A549 (cell line): ENCODE measurements at regions not wholly inside any gene's neighbourhood (a gene's known extent, or its start where the extent isn't known, plus 50 kb on each side); places are given as distances from the start of the nearest gene placed in this dataset.

ENCODE experiments used
- ATAC-seq, 2 experiments: fragments of 200-7000 bp in 1 of 2; fragments of >200 bp in 1 of 2; cut with Nextera tagmentation in 1 of 2; cut with Tn5 transposase in 1 of 2; 3 replicates each; pipeline versions ENCODE4 v1.8.0 to v1.9.1; 2018 to 2020; ENCODE audit warnings: mild to moderate bottlenecking in 1 of 2, moderate library complexity in 1 of 2
- CTCF ChIA-PET: fragments of 300-600 bp; sonication (Branson Sonifier 250); formaldehyde crosslinking; extraction: SDS; loops from one replicate; lab custom pipeline; 2021; ENCODE audit warnings: antibody characterized with exemption, inconsistent platforms; lab: Yijun Ruan, JAX
- POLR2A ChIA-PET: fragments of 350-600 bp; formaldehyde crosslinking; extraction: SDS; loops from one replicate; lab custom pipeline; 2021; ENCODE audit warnings: antibody characterized with exemption, inconsistent platforms; lab: Yijun Ruan, JAX
- DNase-seq, 2 experiments: peaks; one replicate each; pipeline versions ENCODE4 v3.0.0 to v3.0.0-alpha.2; 2011 to 2016; ENCODE audit warnings: low read depth in 1 of 2, low spot score in 1 of 2
- FAIRE-seq: peaks from 2 replicates; lab custom pipeline; 2011; peaks lifted over from hg19 to GRCh38; lab: Jason Lieb, UNC
- H3K27ac ChIP-seq, 2 experiments: fragments of >200 bp; sonication (Bioruptor Twin); formaldehyde crosslinking; 3 replicates each; pipeline ENCODE4 v1.5.1; 2016 to 2017
- H3K4me1 ChIP-seq: fragments of >200 bp; sonication (Bioruptor Twin); formaldehyde crosslinking; 3 replicates; pipeline ENCODE4 v1.6.1; 2016
- H3K4me2 ChIP-seq: fragments of >200 bp; sonication (Bioruptor Twin); formaldehyde crosslinking; 3 replicates; pipeline ENCODE4 v1.6.1; 2016
- H3K4me3 ChIP-seq: fragments of >200 bp; sonication (Bioruptor Twin); formaldehyde crosslinking; 3 replicates; pipeline ENCODE4 v1.5.1; 2016
- H3K9me3 ChIP-seq: fragments of >200 bp; sonication (Bioruptor Twin); formaldehyde crosslinking; 3 replicates; pipeline ENCODE4 v1.6.1; 2016
- BHLHE40 ChIP-seq: IDR thresholded peaks from 2 replicates; pipeline ENCODE4 v1.6.1; 2012; ENCODE audit warnings: low read depth, low read length, inconsistent platforms
- CTCF ChIP-seq: fragments of >200 bp; sonication (Bioruptor Twin); formaldehyde crosslinking; IDR thresholded peaks from 3 replicates; pipeline ENCODE4 v1.5.1; 2016
- E2F6 ChIP-seq: IDR thresholded peaks from 2 replicates; pipeline ENCODE4 v1.6.1; 2012; ENCODE audit warnings: low read depth, borderline replicate concordance
- FOSB ChIP-seq: fragments of 250-450 bp; sonication (Bioruptor Pico); IDR thresholded peaks from 2 replicates; pipeline ENCODE4 v1.5.0; 2020; ENCODE audit warnings: mild to moderate bottlenecking, moderate library complexity
- FOSL2 ChIP-seq, 2 experiments: fragments of 450-650 bp in 1 of 2; fragments of >200 bp in 1 of 2; sonication (Bioruptor Twin) in 1 of 2; formaldehyde crosslinking; IDR thresholded peaks; 2 replicates each; pipeline versions ENCODE4 v1.5.0 to v1.6.1; 2016 to 2020; ENCODE audit warnings: mild to moderate bottlenecking in 1 of 2, moderate library complexity in 1 of 2
- FOXS1 ChIP-seq: fragments of 250-450 bp; sonication (Bioruptor Pico); IDR thresholded peaks from 2 replicates; pipeline ENCODE4 v1.5.0; 2020; ENCODE audit warnings: mild to moderate bottlenecking, moderate library complexity
- GATA3 ChIP-seq: IDR thresholded peaks from 2 replicates; pipeline ENCODE4 v1.6.1; 2012; ENCODE audit warnings: borderline replicate concordance
- HEYL ChIP-seq: fragments of 250-450 bp; sonication (Bioruptor Pico); IDR thresholded peaks from 2 replicates; pipeline ENCODE4 v1.8.0; 2021; ENCODE audit warnings: mild to moderate bottlenecking, moderate library complexity
- HMGXB4 ChIP-seq: fragments of 250-450 bp; sonication (Bioruptor Pico); IDR thresholded peaks from 2 replicates; pipeline ENCODE4 v1.5.0; 2021; ENCODE audit warnings: mild to moderate bottlenecking, moderate library complexity, borderline replicate concordance
- HOXA7 ChIP-seq: fragments of 250-450 bp; sonication (Bioruptor Pico); IDR thresholded peaks from 2 replicates; pipeline ENCODE4 v1.5.0; 2020; ENCODE audit warnings: mild to moderate bottlenecking, moderate library complexity
- HOXB13 ChIP-seq: fragments of 250-450 bp; sonication (Bioruptor Pico); IDR thresholded peaks from 2 replicates; pipeline ENCODE4 v1.5.0; 2020; ENCODE audit warnings: low read depth, mild to moderate bottlenecking, moderate library complexity
- MAFK ChIP-seq: fragments of 450-650 bp; IDR thresholded peaks from 2 replicates; pipeline ENCODE4 v1.6.1; 2014; ENCODE audit not compliant: partially characterized antibody
- PHF8 ChIP-seq: fragments of 200-600 bp; sonication (generic); IDR thresholded peaks from 2 replicates; pipeline ENCODE4 v1.6.1; 2016; ENCODE audit warnings: low read depth, mild to moderate bottlenecking, antibody characterized with exemption, moderate library complexity, borderline replicate concordance
- POLR2A ChIP-seq: IDR thresholded peaks from 2 replicates; pipeline ENCODE4 v1.6.1; 2012; ENCODE audit warnings: mild to moderate bottlenecking, low read length
- POLR2AphosphoS2 ChIP-seq: conservative IDR thresholded peaks from 2 replicates; pipeline ENCODE4 v1.6.1; 2012; ENCODE audit warnings: low read length, improper control_type of control experiment, inconsistent platforms
- RCOR1 ChIP-seq: fragments of 150-350 bp; IDR thresholded peaks from 2 replicates; pipeline ENCODE4 v1.6.1; 2014; ENCODE audit warnings: antibody characterized with exemption, low read length, low read depth
- RFX5 ChIP-seq: fragments of 450-650 bp; IDR thresholded peaks from 2 replicates; pipeline ENCODE4 v1.7.1; 2014; ENCODE audit warnings: antibody characterized with exemption, mild to moderate bottlenecking, moderate library complexity
- SMC3 ChIP-seq: fragments of >200 bp; sonication (Bioruptor Twin); formaldehyde crosslinking; IDR thresholded peaks from 3 replicates; pipeline ENCODE4 v1.6.1; 2018; ENCODE audit warnings: inconsistent platforms
- SREBF2 ChIP-seq: fragments of 450-650 bp; IDR thresholded peaks from 2 replicates; pipeline ENCODE4 v1.6.1; 2014; ENCODE audit warnings: mild to moderate bottlenecking, moderate library complexity
- ZNF302 ChIP-seq: fragments of 250-450 bp; sonication (Bioruptor Pico); IDR thresholded peaks from 2 replicates; pipeline ENCODE4 v1.9.0; 2021; ENCODE audit warnings: inconsistent platforms, mild to moderate bottlenecking, moderate library complexity
- WGBS: methylation state at CpG from one replicate; pipeline ENCODE4 v1.1.6; 2017; ENCODE audit errors: missing lambda C conversion rate; 5-methylcytosine and 5-hydroxymethylcytosine counted together
- TF ChIP-seq, protein P1 (sequence below): fragments of 150-350 bp; IDR thresholded peaks from 2 replicates; pipeline ENCODE4 v1.6.1; 2014; ENCODE audit warnings: low read depth, mild to moderate bottlenecking, low read length
- TF ChIP-seq, protein P2 (sequence below): fragments of >200 bp; sonication (Bioruptor Twin); formaldehyde crosslinking; IDR thresholded peaks from 3 replicates; pipeline ENCODE4 v1.6.1; 2016

DNA sequence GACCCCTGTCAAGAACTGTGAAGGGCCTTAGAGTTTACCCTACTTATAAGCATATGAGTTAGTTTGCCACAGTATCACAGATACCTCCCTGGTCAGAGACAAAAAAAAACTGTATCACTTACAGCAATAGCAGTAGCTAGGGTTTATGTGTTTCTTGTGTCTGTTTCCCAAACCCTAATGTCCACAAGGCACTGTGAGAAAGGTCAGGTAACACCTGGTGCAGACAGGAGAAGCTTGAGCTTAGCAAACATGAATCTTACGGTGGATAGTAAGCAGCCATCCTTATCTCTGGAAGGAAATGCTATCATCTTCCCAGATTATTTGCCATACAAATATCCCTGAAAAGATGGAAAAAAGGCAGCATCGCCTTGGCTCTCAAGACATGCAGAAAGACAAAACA is 208.5 kb upstream of the KCNN2 start (continued):
- no peak for TF ChIP-seq POLR2AphosphoS2
- no peak for TF ChIP-seq FOXS1 (CRISPR knock-in tag)
- no peak for TF ChIP-seq E2F6
- TF ChIP-seq MAFK, result no peak
- TF ChIP-seq, all 56 proteins: peak for 0

DNA sequence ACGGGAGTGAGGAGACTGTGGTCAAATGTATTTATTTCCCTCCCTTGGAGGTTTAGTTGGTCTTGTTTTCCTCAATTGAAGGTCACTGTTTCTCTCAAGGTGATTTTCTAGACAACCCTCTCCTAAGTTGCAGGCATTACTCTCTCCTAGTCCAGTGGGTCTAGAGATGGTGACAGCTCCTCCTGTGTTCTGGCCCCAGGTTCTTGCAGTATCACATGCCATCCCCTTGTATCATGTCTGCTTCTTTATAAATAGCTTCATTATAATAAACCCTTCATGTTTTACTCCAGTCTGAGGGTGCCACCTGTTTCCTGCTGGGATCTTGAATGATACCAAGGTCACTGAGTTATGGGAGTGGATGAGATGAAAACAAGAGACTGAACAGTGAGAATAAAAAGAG is 208.0 kb upstream of the KCNN2 start:
- DNase-seq (no peak), FAIRE-seq (no peak), ATAC-seq (no peak)
- H3K4me3 ChIP-seq, result no peak overlapping the region
- no peaks in the 10 kb centered on the region for H3K4me1 ChIP-seq
- no peak for TF ChIP-seq FOSL2 (IDR thresholded peaks at IDR 0.05)
- TF ChIP-seq FOSL2 (CRISPR knock-in tag; IDR thresholded peaks at IDR 0.05), result no peak
- TF ChIP-seq HOXB13 (CRISPR knock-in tag), result no peak
- no peak for TF ChIP-seq BHLHE40
- TF ChIP-seq POLR2AphosphoS2, result no peak
- TF ChIP-seq, protein P1, sequence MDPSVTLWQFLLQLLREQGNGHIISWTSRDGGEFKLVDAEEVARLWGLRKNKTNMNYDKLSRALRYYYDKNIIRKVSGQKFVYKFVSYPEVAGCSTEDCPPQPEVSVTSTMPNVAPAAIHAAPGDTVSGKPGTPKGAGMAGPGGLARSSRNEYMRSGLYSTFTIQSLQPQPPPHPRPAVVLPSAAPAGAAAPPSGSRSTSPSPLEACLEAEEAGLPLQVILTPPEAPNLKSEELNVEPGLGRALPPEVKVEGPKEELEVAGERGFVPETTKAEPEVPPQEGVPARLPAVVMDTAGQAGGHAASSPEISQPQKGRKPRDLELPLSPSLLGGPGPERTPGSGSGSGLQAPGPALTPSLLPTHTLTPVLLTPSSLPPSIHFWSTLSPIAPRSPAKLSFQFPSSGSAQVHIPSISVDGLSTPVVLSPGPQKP, result no peak
- TF ChIP-seq SMC3, result no peak
- no peak for TF ChIP-seq RCOR1
- TF ChIP-seq SREBF2, result no peak
- TF ChIP-seq RFX5, result no peak
- no peak for TF ChIP-seq CTCF
- TF ChIP-seq, protein P2, sequence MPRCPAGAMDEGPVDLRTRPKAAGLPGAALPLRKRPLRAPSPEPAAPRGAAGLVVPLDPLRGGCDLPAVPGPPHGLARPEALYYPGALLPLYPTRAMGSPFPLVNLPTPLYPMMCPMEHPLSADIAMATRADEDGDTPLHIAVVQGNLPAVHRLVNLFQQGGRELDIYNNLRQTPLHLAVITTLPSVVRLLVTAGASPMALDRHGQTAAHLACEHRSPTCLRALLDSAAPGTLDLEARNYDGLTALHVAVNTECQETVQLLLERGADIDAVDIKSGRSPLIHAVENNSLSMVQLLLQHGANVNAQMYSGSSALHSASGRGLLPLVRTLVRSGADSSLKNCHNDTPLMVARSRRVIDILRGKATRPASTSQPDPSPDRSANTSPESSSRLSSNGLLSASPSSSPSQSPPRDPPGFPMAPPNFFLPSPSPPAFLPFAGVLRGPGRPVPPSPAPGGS, result no peak
- no peak for TF ChIP-seq ZNF302
- no peak for TF ChIP-seq HMGXB4 (CRISPR knock-in tag)
- no peak for TF ChIP-seq PHF8
- TF ChIP-seq HOXA7 (CRISPR knock-in tag), result no peak
- TF ChIP-seq GATA3, result no peak
- no peak for TF ChIP-seq POLR2A
- TF ChIP-seq FOSB, result no peak
- TF ChIP-seq HEYL (CRISPR knock-in tag), result no peak
- no peaks in the 10 kb centered on the region; the same call in 2 of the 3 replicates for H3K9me3 ChIP-seq
- CTCF ChIA-PET, result no interaction called here
- WGBS, result 0% methylated on average over 1 of the region's 1 CpG
- no peak overlapping the region for H3K4me2 ChIP-seq
- no peak overlapping the region for H3K27ac ChIP-seq
- POLR2A ChIA-PET, result no interaction called here
